ENCODE measurements at regions not wholly inside any gene's neighbourhood (a gene's known extent, or its start where the extent isn't known, plus 50 kb on each side); places are given as distances from the start of the nearest gene placed in this dataset.

GRCh38 chr1:148334339-148335130 is 148.6 kb downstream of the PPIAL4G start:
- H3K27me3 Mint-ChIP-seq (ENCODE audit: low read depth) = peaks cover 5% of the 10 kb centered on the region
- peaks cover 23% of the 10 kb centered on the region for H3K4me1 Mint-ChIP-seq
- peak; percentile 86 for DNase-seq (ENCODE audit: low spot score)
- ATAC-seq = peak; percentile 87
- ChIA-PET CTCF (interaction anchor here (1.0 to 1.4 kb wide), 3 partner anchors 10 to 71 kb away, joined by 4 to 8 read pairs (median 4); no protein-coding TSS in a partner anchor), POLR2A (interaction anchor here (0.7 to 2.1 kb wide), 12 partner anchors 16 to 296 kb away, joined by 3 to 81 read pairs (median 6); no protein-coding TSS in a partner anchor)
- peaks cover 16% of the 10 kb centered on the region for H3K36me3 Mint-ChIP-seq
- peak overlapping the region; percentile 100 for H3K27ac Mint-ChIP-seq
- peaks cover 17% of the 10 kb centered on the region for H3K9me3 Mint-ChIP-seq
- peak overlapping the region; percentile 96 for H3K4me3 Mint-ChIP-seq
- TF ChIP-seq PRRX2 (CRISPR knock-in tag; IDR thresholded peaks at IDR 0.05) (peak; percentile 98), JUN (CRISPR knock-in tag; IDR thresholded peaks at IDR 0.05) (peak; percentile 78; the same call in 1 of the 2 replicates), MAX (CRISPR knock-in tag; IDR thresholded peaks at IDR 0.05) (peak; percentile 74), ELF4 (CRISPR knock-in tag; IDR thresholded peaks at IDR 0.05; ENCODE audit: low read depth) (no peak), ZNF425 (CRISPR knock-in tag; conservative IDR thresholded peaks at IDR 0.05) (peak; percentile 96), FOXJ3 (CRISPR knock-in tag; IDR thresholded peaks at IDR 0.05; ENCODE audit: borderline replicate concordance) (0 out of 2 replicates have a peak, but pooled peaks have one; percentile 19), IRF1 (CRISPR knock-in tag; IDR thresholded peaks at IDR 0.05) (no peak; the same call in 1 of the 2 replicates), NFYB (CRISPR knock-in tag; conservative IDR thresholded peaks at IDR 0.05; ENCODE audit: low read depth) (peak; percentile 30), ZNF281 (CRISPR knock-in tag; IDR thresholded peaks at IDR 0.05) (peak; percentile 85), TCF7 (CRISPR knock-in tag; IDR thresholded peaks at IDR 0.05; ENCODE audit: low read depth) (peak; percentile 87; the same call in 1 of the 2 replicates), STAT6 (CRISPR knock-in tag; conservative IDR thresholded peaks at IDR 0.05; ENCODE audit: low read depth) (no peak), ZNF416 (CRISPR knock-in tag; IDR thresholded peaks at IDR 0.05) (peak; percentile 97), NFE2L1 (CRISPR knock-in tag; IDR thresholded peaks at IDR 0.05) (peak; percentile 88), ZNF396 (CRISPR knock-in tag; IDR thresholded peaks at IDR 0.05; ENCODE audit: borderline replicate concordance) (no peak), CDX4 (CRISPR knock-in tag; IDR thresholded peaks at IDR 0.05; ENCODE audit: borderline replicate concordance) (no peak), SMAD3 (CRISPR knock-in tag; IDR thresholded peaks at IDR 0.05; ENCODE audit: borderline replicate concordance) (peak; percentile 92), KAT7 (CRISPR knock-in tag; IDR thresholded peaks at IDR 0.05; ENCODE audit: borderline replicate concordance) (no peak), CREB1 (CRISPR knock-in tag; IDR thresholded peaks at IDR 0.05) (peak; percentile 92), ZNF671 (CRISPR knock-in tag; IDR thresholded peaks at IDR 0.05) (peak; percentile 97), ZNF423 (CRISPR knock-in tag; IDR thresholded peaks at IDR 0.05) (no peak), ZNF317 (CRISPR knock-in tag; IDR thresholded peaks at IDR 0.05; ENCODE audit: borderline replicate concordance, low read depth) (peak; percentile 58; the same call in 1 of the 2 replicates), NR3C1 (CRISPR knock-in tag; conservative IDR thresholded peaks at IDR 0.05; ENCODE audit: low read depth) (no peak), ATF3 (CRISPR knock-in tag; conservative IDR thresholded peaks at IDR 0.05) (0 out of 2 replicates have a peak, but pooled peaks have one; percentile 58), ZBTB43 (CRISPR knock-in tag; IDR thresholded peaks at IDR 0.05) (peak; percentile 97), SP1 (CRISPR knock-in tag; conservative IDR thresholded peaks at IDR 0.05) (peak; percentile 88), MXD4 (CRISPR knock-in tag; IDR thresholded peaks at IDR 0.05; ENCODE audit: borderline replicate concordance) (no peak)
